PC-9 (cell line): ENCODE measurements at regions not wholly inside any gene's neighbourhood (a gene's known extent, or its start where the extent isn't known, plus 50 kb on each side); places are given as distances from the start of the nearest gene placed in this dataset.

Experiments
- BruUV-seq: library from RNA; stranded (reverse); fragments of 400-500 nt; replicated peaks from 2 replicates; lab custom pipeline; 2021; lab: Mats Ljungman, UMichigan
- CTCF ChIA-PET: fragments of 300-600 bp; sonication (Branson Sonifier 250); formaldehyde crosslinking; loops from one replicate; lab custom pipeline; 2022; ENCODE audit warnings: antibody characterized with exemption; lab: Charles Lee
- POLR2A ChIA-PET: fragments of 300-600 bp; sonication (Branson Sonifier 250); formaldehyde crosslinking; loops from one replicate; lab custom pipeline; 2022; ENCODE audit warnings: antibody characterized with exemption; ENCODE audit not compliant: unreplicated experiment; lab: Charles Lee
- DNase-seq, 2 experiments: peaks; one replicate each; pipeline versions ENCODE4 v3.0.0 to v3.0.0-alpha.2; 2015 to 2022; ENCODE audit warnings: mixed read lengths in 1 of 2
- H2AFZ ChIP-seq: fragments of 200-600 bp; sonication (generic); 2 replicates; pipeline ENCODE4 v1.8.1; 2017; ENCODE audit warnings: antibody characterized with exemption
- H3F3A ChIP-seq: fragments of 200-600 bp; sonication (generic); 2 replicates; pipeline ENCODE4 v1.8.1; 2017; ENCODE audit warnings: antibody characterized with exemption, mild to moderate bottlenecking, low read depth; ENCODE audit not compliant: insufficient read depth
- H3K27ac ChIP-seq: fragments of 200-600 bp; sonication (generic); 2 replicates; pipeline ENCODE4 v1.6.1; 2016; ENCODE audit warnings: mixed run types
- H3K27me3 ChIP-seq: fragments of 200-600 bp; sonication (generic); 2 replicates; pipeline ENCODE4 v1.6.1; 2016; ENCODE audit warnings: low read depth, mixed run types; ENCODE audit not compliant: insufficient read depth
- H3K36me3 ChIP-seq: fragments of 200-600 bp; sonication (generic); 2 replicates; pipeline ENCODE4 v1.6.1; 2016; ENCODE audit warnings: low read depth, mixed run types
- H3K4me1 ChIP-seq: fragments of 200-600 bp; sonication (generic); replicated peaks from 2 replicates; pipeline ENCODE4 v1.6.1; 2016; ENCODE audit warnings: mixed run types; ENCODE audit not compliant: insufficient read depth
- H3K4me2 ChIP-seq: fragments of 200-600 bp; sonication (generic); 2 replicates; pipeline ENCODE4 v1.6.1; 2017; ENCODE audit warnings: mixed run types
- H3K4me3 ChIP-seq: fragments of 200-600 bp; sonication (generic); 2 replicates; pipeline ENCODE4 v1.6.1; 2016; ENCODE audit warnings: mixed run types
- H3K79me2 ChIP-seq: fragments of 200-600 bp; sonication (generic); 2 replicates; pipeline ENCODE4 v1.6.1; 2017; ENCODE audit warnings: low read depth, mixed run types
- H3K9me2 ChIP-seq: fragments of 200-600 bp; sonication (generic); 2 replicates; pipeline ENCODE4 v1.8.1; 2017; ENCODE audit warnings: mild to moderate bottlenecking; ENCODE audit not compliant: insufficient read depth
- H3K9me3 ChIP-seq: fragments of 200-600 bp; sonication (generic); 2 replicates; pipeline ENCODE4 v1.8.1; 2016; ENCODE audit warnings: low read depth; ENCODE audit not compliant: insufficient read depth
- H4K20me1 ChIP-seq: fragments of 200-600 bp; sonication (generic); 2 replicates; pipeline ENCODE4 v1.8.1; 2017; ENCODE audit not compliant: insufficient read depth
- EZH2 ChIP-seq: fragments of 200-600 bp; sonication (generic); IDR thresholded peaks from 2 replicates; pipeline ENCODE4 v1.8.0; 2017; ENCODE audit warnings: antibody characterized with exemption, low read depth
- intact Hi-C: fragments of 100-400 bp; cut with micrococcal nuclease; formaldehyde crosslinking; loops from one replicate; pipeline ENCODE4 v1.10.0; 2022; ENCODE audit not compliant: unreplicated experiment
- TF ChIP-seq, protein P1 (sequence below): fragments of 200-600 bp; sonication (generic); conservative IDR thresholded peaks from 2 replicates; pipeline ENCODE4 v1.6.1; 2017; ENCODE audit warnings: mixed run types, antibody characterized with exemption, mild to moderate bottlenecking, moderate library complexity

DNA sequence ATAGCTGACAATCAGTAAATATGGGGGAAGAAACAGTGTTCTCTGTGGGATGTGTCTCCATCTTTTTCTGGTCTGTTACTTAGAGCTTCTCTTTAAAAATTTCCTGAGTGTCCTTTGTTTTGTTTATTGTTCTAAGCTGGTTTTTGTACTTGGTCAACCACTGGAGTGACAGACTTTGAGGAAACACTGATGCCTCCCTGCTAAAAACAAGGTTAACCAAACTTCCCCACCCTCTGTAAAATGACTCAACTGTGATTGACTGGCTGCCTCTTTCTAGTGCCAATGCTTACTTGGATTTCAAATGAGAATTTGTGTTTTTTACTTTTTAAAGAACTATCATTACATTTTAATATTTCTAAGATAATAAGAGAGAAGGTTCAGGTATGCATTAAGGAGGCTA is 65.1 kb upstream of the SPINK5 start:
- no peak overlapping the region for H3K27ac ChIP-seq
- no peak overlapping the region for H2AFZ ChIP-seq
- no peaks in the 10 kb centered on the region for H3K9me2 ChIP-seq
- TF ChIP-seq, protein P1, sequence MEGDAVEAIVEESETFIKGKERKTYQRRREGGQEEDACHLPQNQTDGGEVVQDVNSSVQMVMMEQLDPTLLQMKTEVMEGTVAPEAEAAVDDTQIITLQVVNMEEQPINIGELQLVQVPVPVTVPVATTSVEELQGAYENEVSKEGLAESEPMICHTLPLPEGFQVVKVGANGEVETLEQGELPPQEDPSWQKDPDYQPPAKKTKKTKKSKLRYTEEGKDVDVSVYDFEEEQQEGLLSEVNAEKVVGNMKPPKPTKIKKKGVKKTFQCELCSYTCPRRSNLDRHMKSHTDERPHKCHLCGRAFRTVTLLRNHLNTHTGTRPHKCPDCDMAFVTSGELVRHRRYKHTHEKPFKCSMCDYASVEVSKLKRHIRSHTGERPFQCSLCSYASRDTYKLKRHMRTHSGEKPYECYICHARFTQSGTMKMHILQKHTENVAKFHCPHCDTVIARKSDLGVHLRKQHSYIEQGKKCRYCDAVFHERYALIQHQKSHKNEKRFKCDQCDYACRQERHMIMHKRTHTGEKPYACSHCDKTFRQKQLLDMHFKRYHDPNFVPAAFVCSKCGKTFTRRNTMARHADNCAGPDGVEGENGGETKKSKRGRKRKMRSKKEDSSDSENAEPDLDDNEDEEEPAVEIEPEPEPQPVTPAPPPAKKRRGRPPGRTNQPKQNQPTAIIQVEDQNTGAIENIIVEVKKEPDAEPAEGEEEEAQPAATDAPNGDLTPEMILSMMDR: no peak
- TF ChIP-seq EZH2: no peak
- H3K27me3 ChIP-seq: no peaks in the 10 kb centered on the region
- no peaks in the 10 kb centered on the region for H3K9me3 ChIP-seq
- intact Hi-C loops: no loop called here
- H4K20me1 ChIP-seq: no peaks in the 10 kb centered on the region
- no TSS peak for BruUV-seq
- DNase-seq: no peak
- no peak overlapping the region for H3K4me2 ChIP-seq
- H3K36me3 ChIP-seq: no peaks in the 10 kb centered on the region
- ChIA-PET CTCF (no interaction called here), POLR2A (no interaction called here)
- no peaks in the 10 kb centered on the region for H3K79me2 ChIP-seq
- no peaks in the 10 kb centered on the region for H3F3A ChIP-seq
- no peak overlapping the region for H3K4me3 ChIP-seq
- H3K4me1 ChIP-seq: no peaks in the 10 kb centered on the region

- peaks cover 4% of the 10 kb centered on the region; the same call in 1 of the 2 replicates for H3K27me3 ChIP-seq
- no peaks in the 10 kb centered on the region for H3K4me1 ChIP-seq
- H2AFZ ChIP-seq: no peak overlapping the region
- TF ChIP-seq, protein P1: no peak
- no peak for TF ChIP-seq EZH2
- intact Hi-C loops: no loop called here
- H4K20me1 ChIP-seq: no peaks in the 10 kb centered on the region
- ChIA-PET CTCF (no interaction called here), POLR2A (no interaction called here)
- no peak for DNase-seq
- H3K9me3 ChIP-seq: no peaks in the 10 kb centered on the region
- BruUV-seq: no TSS peak
- H3K27ac ChIP-seq: no peak overlapping the region
- H3K36me3 ChIP-seq: no peaks in the 10 kb centered on the region
- H3K4me3 ChIP-seq: no peak overlapping the region
- H3K9me2 ChIP-seq: no peaks in the 10 kb centered on the region
- no peak overlapping the region for H3K4me2 ChIP-seq
- no peaks in the 10 kb centered on the region for H3F3A ChIP-seq
- H3K79me2 ChIP-seq: no peaks in the 10 kb centered on the region
These were observed 66.3 kb upstream of the SPINK5 start for GRCh38 chr5:147997486-147997885.

DNA sequence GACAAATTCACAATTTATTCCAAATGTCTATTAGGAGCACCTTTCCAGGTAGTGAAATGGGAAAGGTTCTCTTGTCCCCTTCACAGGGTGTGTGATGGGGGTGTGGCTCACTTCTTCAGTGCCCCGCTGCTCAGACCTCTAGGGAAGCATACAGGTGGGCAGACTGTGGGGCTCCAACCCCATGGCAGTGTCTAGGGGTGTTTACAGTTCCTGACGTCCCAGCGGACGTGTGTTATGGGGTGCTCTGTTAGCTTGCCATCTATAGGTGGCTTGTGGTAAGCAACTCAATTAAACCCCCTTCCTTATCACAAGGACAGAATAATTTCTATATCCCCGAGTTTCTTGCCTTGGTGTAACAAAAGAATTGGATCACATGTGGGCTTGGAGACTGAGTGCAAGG is 67.4 kb upstream of the SPINK5 start:
- Histone ChIP-seq H3K4me2 (no peak overlapping the region), H3F3A (no peaks in the 10 kb centered on the region), H3K4me3 (no peak overlapping the region), H3K27ac (no peak overlapping the region), H3K27me3 (peaks cover 7% of the 10 kb centered on the region; the same call in 1 of the 2 replicates), H3K9me3 (no peaks in the 10 kb centered on the region), H3K4me1 (no peaks in the 10 kb centered on the region), H4K20me1 (no peaks in the 10 kb centered on the region), H3K9me2 (no peaks in the 10 kb centered on the region), H2AFZ (no peak overlapping the region), H3K79me2 (no peaks in the 10 kb centered on the region), H3K36me3 (no peaks in the 10 kb centered on the region)
- no peak for DNase-seq
- intact Hi-C loops: no loop called here
- no TSS peak for BruUV-seq
- CTCF ChIA-PET: no interaction called here
- TF ChIP-seq EZH2: no peak
- TF ChIP-seq, protein P1: no peak
- POLR2A ChIA-PET: no interaction called here
